Body of pancreas (tissue), 4 donors: ENCODE measurements at regions not wholly inside any gene's neighbourhood (a gene's known extent, or its start where the extent isn't known, plus 50 kb on each side); places are given as distances from the start of the nearest gene placed in this dataset.

ENCODE experiments used
- ATAC-seq: fragments of 150-250 bp; one replicate; pipeline ENCODE4 v1.9.1; 2016
- DNase-seq, 4 donors: peaks; one replicate each; pipeline ENCODE4 v3.0.0-alpha.2; 2019
- H3K27ac ChIP-seq, 4 donors: fragments of 200-600 bp; sonication (generic); 1 replicate in 3 of 4; 2 replicates in 1 of 4; pipeline versions ENCODE4 v1.5.1 to v1.6.1; 2016 to 2019; ENCODE audit warnings: mild to moderate bottlenecking in 1 of 4, mixed read lengths in 1 of 4, moderate library complexity in 1 of 4
- H3K27me3 ChIP-seq, 2 donors: fragments of 200-600 bp; sonication (generic); one replicate each; pipeline ENCODE4 v1.6.0; 2016; ENCODE audit warnings: mild to moderate bottlenecking in 1 of 2
- H3K36me3 ChIP-seq, 2 donors: fragments of 200-600 bp; sonication (generic); replicated peaks in 1 of 2; 2 replicates each; pipeline ENCODE4 v1.5.1; 2016; ENCODE audit warnings: low read depth in 2 of 2; ENCODE audit not compliant: insufficient read depth in 1 of 2
- H3K4me1 ChIP-seq: fragments of 200-600 bp; sonication (generic); one replicate; pipeline ENCODE4 v1.6.0; 2016
- H3K4me3 ChIP-seq, 2 donors: fragments of 200-600 bp; sonication (generic); 1 replicate in 1 of 2; 2 replicates in 1 of 2; pipeline ENCODE4 v1.5.1; 2016 to 2019
- H3K9me3 ChIP-seq, 3 donors: fragments of 200-600 bp; sonication (generic); 1 replicate in 2 of 3; 2 replicates in 1 of 3; pipeline ENCODE4 v1.5.1; 2016
- POLR2A ChIP-seq, 3 donors: fragments of 450-650 bp; IDR thresholded peaks; one replicate each; pipeline ENCODE4 v1.6.1; 2016; ENCODE audit warnings: antibody characterized with exemption in 3 of 3, mild to moderate bottlenecking in 2 of 3
- WGBS, 2 donors: methylation state at CpG; one replicate each; pipeline ENCODE4 v1.1.5; 2017; 5-methylcytosine and 5-hydroxymethylcytosine counted together
- intact Hi-C: fragments of 100-400 bp; cut with DNase I; formaldehyde crosslinking; loops from one replicate; pipeline ENCODE4 v1.15.1; 2023
- TF ChIP-seq, protein P1 (sequence below), 7 experiments: fragments of 450-650 bp in 4 of 7; fragments of 200-600 bp in 3 of 7; sonication (generic) in 3 of 7; IDR thresholded peaks; one replicate each; pipeline ENCODE4 v1.5.1; 2016 to 2019; ENCODE audit warnings: antibody characterized with exemption in 7 of 7

DNA sequence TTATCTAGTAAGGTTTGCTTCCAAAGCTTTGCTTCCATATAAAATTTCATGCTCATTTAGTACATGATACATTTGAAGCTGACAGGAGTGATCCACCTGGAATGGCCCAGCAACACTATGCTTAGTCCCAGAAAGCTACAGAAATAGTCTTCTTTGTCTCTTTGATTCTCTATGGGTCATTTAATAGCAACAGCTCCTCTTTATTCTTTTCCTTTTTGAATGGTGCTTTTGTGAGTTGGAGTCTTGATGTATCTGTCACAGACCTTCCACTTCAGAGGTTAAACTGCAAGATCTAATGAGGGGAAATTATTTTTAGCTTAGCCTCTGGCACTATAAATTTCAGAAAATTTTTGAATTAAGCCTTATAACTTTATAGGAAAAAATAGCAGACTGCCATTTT, 509.5 kb downstream of the KCNA4 start:
- H3K27me3 ChIP-seq = no peaks in the 10 kb centered on the region
- TF ChIP-seq, protein P1, sequence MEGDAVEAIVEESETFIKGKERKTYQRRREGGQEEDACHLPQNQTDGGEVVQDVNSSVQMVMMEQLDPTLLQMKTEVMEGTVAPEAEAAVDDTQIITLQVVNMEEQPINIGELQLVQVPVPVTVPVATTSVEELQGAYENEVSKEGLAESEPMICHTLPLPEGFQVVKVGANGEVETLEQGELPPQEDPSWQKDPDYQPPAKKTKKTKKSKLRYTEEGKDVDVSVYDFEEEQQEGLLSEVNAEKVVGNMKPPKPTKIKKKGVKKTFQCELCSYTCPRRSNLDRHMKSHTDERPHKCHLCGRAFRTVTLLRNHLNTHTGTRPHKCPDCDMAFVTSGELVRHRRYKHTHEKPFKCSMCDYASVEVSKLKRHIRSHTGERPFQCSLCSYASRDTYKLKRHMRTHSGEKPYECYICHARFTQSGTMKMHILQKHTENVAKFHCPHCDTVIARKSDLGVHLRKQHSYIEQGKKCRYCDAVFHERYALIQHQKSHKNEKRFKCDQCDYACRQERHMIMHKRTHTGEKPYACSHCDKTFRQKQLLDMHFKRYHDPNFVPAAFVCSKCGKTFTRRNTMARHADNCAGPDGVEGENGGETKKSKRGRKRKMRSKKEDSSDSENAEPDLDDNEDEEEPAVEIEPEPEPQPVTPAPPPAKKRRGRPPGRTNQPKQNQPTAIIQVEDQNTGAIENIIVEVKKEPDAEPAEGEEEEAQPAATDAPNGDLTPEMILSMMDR (IDR thresholded peaks at IDR 0.05) = no peak
- no peak for TF ChIP-seq POLR2A (IDR thresholded peaks at IDR 0.05)
- no peak overlapping the region for H3K4me3 ChIP-seq
- H3K9me3 ChIP-seq = no peaks in the 10 kb centered on the region
- H3K27ac ChIP-seq = no peak overlapping the region
- no peaks in the 10 kb centered on the region for H3K4me1 ChIP-seq
- no peaks in the 10 kb centered on the region for H3K36me3 ChIP-seq
- DNase-seq (no peak), ATAC-seq (no peak)
- intact Hi-C loops = no loop called here

DNA sequence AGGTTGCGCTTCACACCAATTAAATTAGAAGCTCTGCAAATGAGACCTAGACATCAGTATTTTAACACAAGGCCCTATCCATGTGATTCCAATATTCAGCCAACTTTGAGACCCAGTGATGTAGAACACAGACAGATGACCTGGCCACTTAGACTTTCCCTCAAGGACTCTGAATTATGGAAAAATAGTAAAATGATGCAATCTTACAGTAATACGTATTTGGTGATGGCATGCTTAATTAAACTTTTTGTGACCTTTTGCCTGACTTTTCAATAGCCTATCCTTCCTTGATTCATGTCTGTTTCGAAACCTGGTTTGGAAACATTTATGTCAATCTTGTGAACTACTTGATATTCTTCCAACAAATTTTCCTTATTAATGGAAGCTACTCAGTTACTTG, 521.2 kb downstream of the KCNA4 start:
- H3K4me3 ChIP-seq = no peak overlapping the region
- no peaks in the 10 kb centered on the region for H3K9me3 ChIP-seq
- no peaks in the 10 kb centered on the region for H3K36me3 ChIP-seq
- intact Hi-C loops = no loop called here
- H3K27me3 ChIP-seq = no peaks in the 10 kb centered on the region
- no peak for ATAC-seq
- 61 to 83% methylated on average over 3 of the region's 3 CpGs for WGBS, 2 donors
- H3K27ac ChIP-seq = no peak overlapping the region
- DNase-seq = no peak
- H3K4me1 ChIP-seq = no peaks in the 10 kb centered on the region
- no peak for TF ChIP-seq POLR2A (IDR thresholded peaks at IDR 0.05)
- TF ChIP-seq, protein P1 (IDR thresholded peaks at IDR 0.05) = no peak

DNA sequence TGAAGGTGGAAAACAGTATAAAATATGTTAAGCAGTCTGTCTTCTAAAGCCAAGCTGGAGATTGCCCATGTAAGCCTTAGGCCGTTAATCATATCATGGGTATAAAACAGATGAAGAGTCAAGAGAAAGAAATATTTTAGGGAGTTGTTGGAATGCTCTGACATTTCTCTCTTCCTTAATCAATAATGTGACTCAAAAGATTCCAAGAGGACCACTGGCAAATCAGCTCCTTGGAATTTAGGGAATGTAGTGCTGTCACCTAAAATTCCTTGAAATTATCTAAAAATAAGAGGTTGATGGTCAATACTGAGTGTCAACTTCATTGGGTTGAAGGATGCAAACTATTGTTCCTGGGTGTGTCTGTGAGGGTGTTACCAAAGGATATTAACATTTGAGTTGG, 525.9 kb downstream of the KCNA4 start:
- Histone ChIP-seq H3K27ac (no peak overlapping the region), H3K36me3 (no peaks in the 10 kb centered on the region), H3K9me3 (no peaks in the 10 kb centered on the region), H3K4me3 (no peak overlapping the region), H3K4me1 (no peaks in the 10 kb centered on the region), H3K27me3 (no peaks in the 10 kb centered on the region)
- intact Hi-C loops = no loop called here
- TF ChIP-seq, protein P1 (IDR thresholded peaks at IDR 0.05) = no peak
- no peak for TF ChIP-seq POLR2A (IDR thresholded peaks at IDR 0.05)
- DNase-seq (no peak), ATAC-seq (no peak)
- 83 to 96% methylated on average over 1 of the region's 1 CpG for WGBS, 2 donors

DNA sequence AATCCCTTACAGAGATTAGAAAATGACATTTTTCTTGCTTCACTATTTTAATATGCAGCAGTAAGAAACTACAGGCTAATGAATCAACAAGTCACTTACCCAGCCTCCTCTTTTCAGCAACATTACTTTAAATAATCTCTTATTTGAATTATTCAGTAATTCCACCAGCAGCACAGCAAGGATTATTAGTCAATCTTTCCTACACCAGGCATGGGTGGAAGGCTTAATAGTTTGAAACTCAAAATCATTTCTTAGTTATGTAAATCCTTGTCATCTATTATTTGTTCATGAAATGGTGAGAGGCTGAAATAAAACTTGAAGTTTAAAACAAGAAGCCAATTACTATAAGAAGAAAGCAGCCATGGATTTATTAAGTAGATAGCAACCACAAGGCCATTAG, 530.5 kb downstream of the KCNA4 start:
- DNase-seq = no peak
- TF ChIP-seq, protein P1 (IDR thresholded peaks at IDR 0.05) = no peak
- TF ChIP-seq POLR2A (IDR thresholded peaks at IDR 0.05) = no peak
- no peaks in the 10 kb centered on the region for H3K9me3 ChIP-seq
- no peaks in the 10 kb centered on the region for H3K27me3 ChIP-seq
- intact Hi-C loops = no loop called here
- H3K36me3 ChIP-seq = no peaks in the 10 kb centered on the region
- H3K27ac ChIP-seq = no peak overlapping the region
- ATAC-seq = no peak
- H3K4me1 ChIP-seq = no peaks in the 10 kb centered on the region
- H3K4me3 ChIP-seq = no peak overlapping the region

DNA sequence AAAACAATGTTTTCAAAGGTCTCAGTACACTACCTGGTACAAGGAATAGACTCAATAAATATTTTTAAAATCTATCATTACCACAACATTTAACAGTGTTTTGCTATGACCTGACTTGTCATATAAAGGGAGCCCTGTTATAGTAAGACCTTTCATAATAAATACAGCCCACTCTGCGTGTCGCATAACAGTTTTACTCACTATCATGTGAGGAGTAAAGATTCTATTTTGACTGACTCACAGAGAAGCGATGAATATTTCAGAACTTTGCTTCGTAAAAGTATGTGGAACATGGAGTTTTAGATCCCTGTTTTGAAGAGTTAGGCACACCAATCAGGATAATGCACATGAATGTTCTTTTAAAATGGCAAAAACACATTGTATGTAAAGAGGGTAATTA, 531.2 kb downstream of the KCNA4 start:
- no peak overlapping the region for H3K27ac ChIP-seq
- no peaks in the 10 kb centered on the region for H3K4me1 ChIP-seq
- no peaks in the 10 kb centered on the region for H3K27me3 ChIP-seq
- no peak for TF ChIP-seq POLR2A (IDR thresholded peaks at IDR 0.05)
- TF ChIP-seq, protein P1 (IDR thresholded peaks at IDR 0.05) = no peak
- no peaks in the 10 kb centered on the region for H3K9me3 ChIP-seq
- no peak for DNase-seq
- intact Hi-C loops = no loop called here
- no peak for ATAC-seq
- H3K4me3 ChIP-seq = no peak overlapping the region
- H3K36me3 ChIP-seq = no peaks in the 10 kb centered on the region
- 81 to 85% methylated on average over 4 of the region's 4 CpGs for WGBS, 2 donors
